Liver (tissue), 3 donors: ENCODE measurements at regions not wholly inside any gene's neighbourhood (a gene's known extent, or its start where the extent isn't known, plus 50 kb on each side); places are given as distances from the start of the nearest gene placed in this dataset.

Experiments
- CTCF ChIP-seq: fragments of 150-350 bp; IDR thresholded peaks from 2 replicates; pipeline ENCODE4 v1.5.1; 2017; ENCODE audit warnings: improper control_type of control experiment, low read depth, low read length; ENCODE audit not compliant: missing input control
- EGR1 ChIP-seq, 2 donors: IDR thresholded peaks; 2 replicates each; pipeline ENCODE4 v1.6.1; 2016 to 2018; ENCODE audit warnings: antibody characterized with exemption in 2 of 2, low read depth in 2 of 2
- FOXA1 ChIP-seq: IDR thresholded peaks from 2 replicates; pipeline ENCODE4 v1.6.1; 2016; ENCODE audit warnings: antibody characterized with exemption
- GABPA ChIP-seq, 2 donors: IDR thresholded peaks in 1 of 2; conservative IDR thresholded peaks in 1 of 2; 2 replicates each; pipeline ENCODE4 v1.6.1; 2016; ENCODE audit warnings: antibody characterized with exemption in 2 of 2, mild to moderate bottlenecking in 1 of 2, moderate library complexity in 1 of 2
- HNF4G ChIP-seq: IDR thresholded peaks from 2 replicates; pipeline ENCODE4 v1.6.1; 2016; ENCODE audit warnings: antibody characterized with exemption
- JUND ChIP-seq, 2 donors: IDR thresholded peaks; 2 replicates each; pipeline ENCODE4 v1.6.1; 2016; ENCODE audit warnings: antibody characterized with exemption in 2 of 2
- MAX ChIP-seq: IDR thresholded peaks from 2 replicates; pipeline ENCODE4 v1.6.1; 2016; ENCODE audit warnings: antibody characterized with exemption
- NR2F2 ChIP-seq: IDR thresholded peaks from 2 replicates; pipeline ENCODE4 v1.6.1; 2016; ENCODE audit warnings: antibody characterized with exemption
- REST ChIP-seq: IDR thresholded peaks from 2 replicates; pipeline ENCODE4 v1.6.1; 2016; ENCODE audit warnings: antibody characterized with exemption, mild to moderate bottlenecking
- RXRA ChIP-seq, 2 donors: IDR thresholded peaks; 2 replicates each; pipeline ENCODE4 v1.6.1; 2017 to 2018; ENCODE audit warnings: antibody characterized with exemption in 2 of 2, mild to moderate bottlenecking in 1 of 2
- SP1 ChIP-seq: IDR thresholded peaks from 2 replicates; pipeline ENCODE4 v1.6.1; 2018; ENCODE audit warnings: antibody characterized with exemption, mild to moderate bottlenecking
- TAF1 ChIP-seq: conservative IDR thresholded peaks from 2 replicates; pipeline ENCODE4 v1.6.1; 2016; ENCODE audit warnings: antibody characterized with exemption, mild to moderate bottlenecking
- YY1 ChIP-seq: IDR thresholded peaks from 2 replicates; pipeline ENCODE4 v1.6.1; 2016; ENCODE audit warnings: antibody characterized with exemption, mild to moderate bottlenecking
- ZBTB33 ChIP-seq: IDR thresholded peaks from 2 replicates; pipeline ENCODE4 v1.6.1; 2016; ENCODE audit warnings: antibody characterized with exemption
- donor health status: healthy.
- donor health status: healthy.

- TF ChIP-seq REST (no peak), MAX (no peak), CTCF (no peak), JUND (IDR thresholded peaks at IDR 0.05) (no peak), EGR1 (IDR thresholded peaks at IDR 0.05; ENCODE audit: low read depth in 2 of 2) (no peak), TAF1 (no peak), FOXA1 (no peak), ZBTB33 (no peak), YY1 (no peak), SP1 (no peak), GABPA (IDR thresholded peaks at IDR 0.05 in 1 of 2, conservative IDR thresholded peaks at IDR 0.05 in 1 of 2) (no peak), HNF4G (no peak), RXRA (IDR thresholded peaks at IDR 0.05) (no peak), NR2F2 (no peak)
Observed at GRCh38 chr2:82289446-82289845, 1984.9 kb upstream of the LRRTM1 start.
